GM18870 (cell line): ENCODE measurements at regions not wholly inside any gene's neighbourhood (a gene's known extent, or its start where the extent isn't known, plus 50 kb on each side); places are given as distances from the start of the nearest gene placed in this dataset.
"Not testable (repeated sequence)": the region's sequence is repeated elsewhere in the genome, so short reads cannot be mapped to it uniquely, and the experiment has no call there.

Source experiments
- ATAC-seq: cut with Tn5 transposase; IDR thresholded peaks from one replicate; pipeline ENCODE4 v1.9.1; 2021; ENCODE audit warnings: moderate library complexity; ENCODE audit not compliant: unreplicated experiment

- no peak for ATAC-seq
These were observed 121.0 kb upstream of the MBNL1 start for GRCh38 chr3:152147748-152148147.

- no peak for ATAC-seq
These were observed 120.2 kb upstream of the MBNL1 start for GRCh38 chr3:152148579-152148978.

GRCh38 chr3:152149832-152150231 is 118.9 kb upstream of the MBNL1 start:
- no peak for ATAC-seq

GRCh38 chr3:152151216-152151876 is 117.4 kb upstream of the MBNL1 start:
- ATAC-seq = no peak

GRCh38 chr3:152151877-152152765 is 116.6 kb upstream of the MBNL1 start:
- ATAC-seq = not testable (repeated sequence)

- ATAC-seq = not testable (repeated sequence)
These were observed 115.6 kb upstream of the MBNL1 start for GRCh38 chr3:152153115-152153514.

GRCh38 chr3:152155246-152156020 is 113.3 kb upstream of the MBNL1 start:
- no peak for ATAC-seq

- peak; percentile 41 for ATAC-seq
These were observed 111.8 kb upstream of the MBNL1 start for GRCh38 chr3:152156880-152157279.

GRCh38 chr3:152157337-152157736 is 111.4 kb upstream of the MBNL1 start:
- ATAC-seq = no peak

GRCh38 chr3:152159328-152159727 is 109.4 kb upstream of the MBNL1 start:
- no peak for ATAC-seq

GRCh38 chr3:152160350-152161011 is 108.2 kb upstream of the MBNL1 start:
- no peak for ATAC-seq

- no peak for ATAC-seq
These were observed 96.3 kb upstream of the MBNL1 start for GRCh38 chr3:152172460-152172859.

- ATAC-seq = no peak
These were observed 95.1 kb upstream of the MBNL1 start for GRCh38 chr3:152173627-152174026.

GRCh38 chr3:152174876-152175527 is 93.7 kb upstream of the MBNL1 start:
- ATAC-seq = no peak

- no peak for ATAC-seq
These were observed 93.2 kb upstream of the MBNL1 start for GRCh38 chr3:152175528-152175889.

- ATAC-seq = no peak
These were observed 92.5 kb upstream of the MBNL1 start for GRCh38 chr3:152176241-152176640.

GRCh38 chr3:152176998-152177397 is 91.7 kb upstream of the MBNL1 start:
- no peak for ATAC-seq

GRCh38 chr3:152177757-152178156 is 91.0 kb upstream of the MBNL1 start:
- peak; percentile 97 for ATAC-seq

- ATAC-seq = peak; percentile 69
These were observed 85.3 kb upstream of the MBNL1 start for GRCh38 chr3:152183473-152183872.

GRCh38 chr3:152184971-152185686 is 83.6 kb upstream of the MBNL1 start:
- ATAC-seq = no peak
